Astrocyte (in vitro differentiated cells and primary cell): ENCODE measurements at regions not wholly inside any gene's neighbourhood (a gene's known extent, or its start where the extent isn't known, plus 50 kb on each side); places are given as distances from the start of the nearest gene placed in this dataset.
A peak's percentile ranks its signal among the peaks of the same experiment; 100 is the strongest.

Experiments used
- DNase-seq: peaks from one replicate; pipeline ENCODE4 v3.0.0-alpha.2; 2010; ENCODE audit warnings: low read depth
- FAIRE-seq: peaks from 2 replicates; lab custom pipeline; 2011; peaks lifted over from hg19 to GRCh38; lab: Jason Lieb, UNC
- H2AFZ ChIP-seq: 2 replicates; pipeline ENCODE4 v1.6.0; 2012; ENCODE audit warnings: low read depth, low read length, inconsistent platforms
- H3K27ac ChIP-seq: 2 replicates; pipeline ENCODE4 v1.5.1; 2011; ENCODE audit warnings: low read depth, low read length, inconsistent platforms
- H3K27me3 ChIP-seq: 2 replicates; pipeline ENCODE4 v1.6.0; 2011; ENCODE audit warnings: low read length, inconsistent platforms; ENCODE audit not compliant: insufficient read depth
- H3K36me3 ChIP-seq: 2 replicates; pipeline ENCODE4 v1.5.1; 2011; ENCODE audit warnings: low read length, inconsistent platforms; ENCODE audit not compliant: insufficient read depth
- H3K4me1 ChIP-seq: 2 replicates; pipeline ENCODE4 v1.5.1; 2011; ENCODE audit warnings: low read length, inconsistent platforms; ENCODE audit not compliant: insufficient read depth
- H3K4me2 ChIP-seq: 2 replicates; pipeline ENCODE4 v1.6.0; 2012; ENCODE audit warnings: low read length, inconsistent platforms
- H3K4me3 ChIP-seq: 2 replicates; pipeline ENCODE4 v1.5.1; 2011; ENCODE audit warnings: low read depth, mild to moderate bottlenecking, low read length, inconsistent platforms; ENCODE audit not compliant: insufficient read depth
- H3K79me2 ChIP-seq: 2 replicates; pipeline ENCODE4 v1.6.0; 2012; ENCODE audit warnings: mild to moderate bottlenecking, low read length, inconsistent platforms; ENCODE audit not compliant: insufficient read depth
- H3K9ac ChIP-seq: 2 replicates; pipeline ENCODE4 v1.6.0; 2012; ENCODE audit warnings: mild to moderate bottlenecking, low read length, inconsistent platforms
- H3K9me3 ChIP-seq: 2 replicates; pipeline ENCODE4 v1.5.1; 2012; ENCODE audit warnings: low read depth, mild to moderate bottlenecking, low read length, inconsistent platforms; ENCODE audit not compliant: insufficient read depth
- H4K20me1 ChIP-seq: 2 replicates; pipeline ENCODE4 v1.6.0; 2012; ENCODE audit warnings: low read length, inconsistent platforms; ENCODE audit not compliant: insufficient read depth
- H3K27ac Mint-ChIP-seq: one replicate; pipeline ENCODE4 v1.8.0; 2021; ENCODE audit warnings: mild to moderate bottlenecking, mixed read lengths; ENCODE audit not compliant: unreplicated experiment
- H3K27me3 Mint-ChIP-seq: one replicate; pipeline ENCODE4 v1.8.0; 2021; ENCODE audit warnings: low read depth, mixed read lengths; ENCODE audit not compliant: unreplicated experiment
- H3K36me3 Mint-ChIP-seq: one replicate; pipeline ENCODE4 v1.8.0; 2021; ENCODE audit warnings: low read depth, mixed read lengths; ENCODE audit not compliant: unreplicated experiment
- H3K4me1 Mint-ChIP-seq: one replicate; pipeline ENCODE4 v1.8.0; 2021; ENCODE audit warnings: low read depth, mixed read lengths; ENCODE audit not compliant: unreplicated experiment
- H3K4me3 Mint-ChIP-seq: one replicate; pipeline ENCODE4 v1.8.0; 2021; ENCODE audit warnings: mild to moderate bottlenecking, moderate library complexity, mixed read lengths; ENCODE audit not compliant: unreplicated experiment
- H3K9me3 Mint-ChIP-seq: one replicate; pipeline ENCODE4 v1.8.0; 2021; ENCODE audit warnings: mild to moderate bottlenecking, mixed read lengths; ENCODE audit not compliant: unreplicated experiment
- EZH2 ChIP-seq: IDR thresholded peaks from 2 replicates; pipeline ENCODE4 v1.6.1; 2012; ENCODE audit warnings: mild to moderate bottlenecking, low read length, inconsistent platforms; ENCODE audit not compliant: insufficient read depth
- TF ChIP-seq, protein P1 (sequence below): IDR thresholded peaks from 2 replicates; pipeline ENCODE4 v1.5.1; 2011; ENCODE audit warnings: low read depth, mild to moderate bottlenecking, inconsistent platforms, low read length, moderate library complexity; ENCODE audit not compliant: insufficient read depth

DNA sequence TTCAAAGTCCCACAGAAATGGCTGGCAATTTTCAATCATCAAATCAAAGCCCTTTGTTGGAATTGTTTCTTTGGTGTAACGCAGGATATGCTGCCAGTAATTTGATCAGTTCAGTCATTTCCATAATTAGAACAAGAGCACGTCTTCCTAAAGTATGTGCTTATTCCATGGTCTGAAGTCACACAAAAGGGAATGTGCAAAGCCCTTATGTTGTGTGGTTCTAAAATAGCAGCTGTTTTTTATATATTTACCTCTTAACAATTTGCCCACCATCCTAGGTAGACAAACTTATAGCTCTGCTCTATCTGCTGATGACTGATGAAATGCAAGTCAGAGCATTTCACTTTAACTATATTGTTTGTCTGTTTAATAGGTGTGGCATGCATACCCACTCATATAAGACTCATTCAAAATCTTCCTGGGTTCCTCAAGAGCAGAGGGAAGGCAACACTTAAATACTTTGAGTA lies 176.1 kb upstream of the SLC38A2 start:
- Histone ChIP-seq H2AFZ (no peak overlapping the region), H3K9ac (no peak overlapping the region), H3K9me3 (peaks cover 5% of the 10 kb centered on the region), H3K4me1 (peaks cover 29% of the 10 kb centered on the region), H3K4me3 (no peak overlapping the region), H3K27me3 (no peaks in the 10 kb centered on the region), H3K79me2 (no peaks in the 10 kb centered on the region), H4K20me1 (no peaks in the 10 kb centered on the region), H3K27ac (peak overlapping the region; percentile 75), H3K36me3 (no peaks in the 10 kb centered on the region), H3K4me2 (no peak overlapping the region)
- Mint-ChIP-seq H3K27ac (peak overlapping the region; percentile 38), H3K9me3 (peaks cover 13% of the 10 kb centered on the region), H3K27me3 (no peaks in the 10 kb centered on the region), H3K4me1 (peaks cover 37% of the 10 kb centered on the region), H3K36me3 (peaks cover 2% of the 10 kb centered on the region), H3K4me3 (no peak overlapping the region)
- FAIRE-seq (no peak), DNase-seq (peak; percentile 69)
- no peak for TF ChIP-seq EZH2
- TF ChIP-seq, protein P1, sequence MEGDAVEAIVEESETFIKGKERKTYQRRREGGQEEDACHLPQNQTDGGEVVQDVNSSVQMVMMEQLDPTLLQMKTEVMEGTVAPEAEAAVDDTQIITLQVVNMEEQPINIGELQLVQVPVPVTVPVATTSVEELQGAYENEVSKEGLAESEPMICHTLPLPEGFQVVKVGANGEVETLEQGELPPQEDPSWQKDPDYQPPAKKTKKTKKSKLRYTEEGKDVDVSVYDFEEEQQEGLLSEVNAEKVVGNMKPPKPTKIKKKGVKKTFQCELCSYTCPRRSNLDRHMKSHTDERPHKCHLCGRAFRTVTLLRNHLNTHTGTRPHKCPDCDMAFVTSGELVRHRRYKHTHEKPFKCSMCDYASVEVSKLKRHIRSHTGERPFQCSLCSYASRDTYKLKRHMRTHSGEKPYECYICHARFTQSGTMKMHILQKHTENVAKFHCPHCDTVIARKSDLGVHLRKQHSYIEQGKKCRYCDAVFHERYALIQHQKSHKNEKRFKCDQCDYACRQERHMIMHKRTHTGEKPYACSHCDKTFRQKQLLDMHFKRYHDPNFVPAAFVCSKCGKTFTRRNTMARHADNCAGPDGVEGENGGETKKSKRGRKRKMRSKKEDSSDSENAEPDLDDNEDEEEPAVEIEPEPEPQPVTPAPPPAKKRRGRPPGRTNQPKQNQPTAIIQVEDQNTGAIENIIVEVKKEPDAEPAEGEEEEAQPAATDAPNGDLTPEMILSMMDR: no peak

DNA sequence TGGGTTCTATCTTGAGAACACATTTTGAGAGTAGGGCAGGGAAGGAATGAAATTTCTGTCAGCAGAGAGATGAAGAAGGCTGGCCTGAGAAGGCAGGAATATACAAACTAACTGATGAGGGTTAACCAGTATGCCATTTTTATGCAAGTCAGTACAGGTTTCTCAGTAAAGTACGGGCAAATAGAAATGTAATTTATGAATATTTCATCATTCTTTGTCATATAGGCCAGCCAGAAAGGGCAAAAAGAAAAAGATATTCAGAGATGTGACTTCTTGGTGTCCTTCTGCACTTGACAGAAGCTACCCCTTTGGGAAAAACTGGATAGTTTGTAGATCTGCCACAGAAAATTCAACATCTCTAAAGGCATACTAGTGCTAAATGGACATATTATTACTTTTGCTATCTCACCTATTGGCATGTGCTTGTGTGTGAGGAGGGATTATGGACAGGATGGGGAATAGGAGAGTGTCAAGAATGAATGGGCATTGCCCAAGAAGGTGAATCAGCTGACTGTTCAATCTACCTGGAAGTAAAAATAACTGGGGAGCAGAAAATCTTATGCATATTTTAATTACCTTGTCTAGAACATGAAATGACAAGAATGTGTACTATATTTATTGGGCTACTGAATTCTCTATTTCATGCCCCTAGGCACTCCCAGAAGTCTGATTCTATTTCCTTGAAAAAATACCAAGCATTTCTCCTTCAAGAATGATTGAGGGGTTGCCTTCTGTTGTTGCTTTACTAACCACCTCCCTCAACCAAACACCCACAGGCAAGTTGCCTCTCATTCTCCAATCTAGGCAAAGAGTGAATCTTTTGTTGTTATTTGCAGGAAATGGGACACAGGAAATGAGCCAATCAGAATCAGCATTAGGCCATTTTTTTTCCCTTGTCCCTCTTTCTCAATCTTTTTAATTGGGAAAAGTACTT lies 175.1 kb upstream of the SLC38A2 start:
- no peaks in the 10 kb centered on the region for H3K79me2 ChIP-seq
- Mint-ChIP-seq H3K27ac (no peak overlapping the region), H3K9me3 (peaks cover 15% of the 10 kb centered on the region), H3K36me3 (peaks cover 2% of the 10 kb centered on the region), H3K4me1 (peaks cover 31% of the 10 kb centered on the region), H3K27me3 (no peaks in the 10 kb centered on the region), H3K4me3 (no peak overlapping the region)
- no peak overlapping the region for H2AFZ ChIP-seq
- FAIRE-seq (no peak), DNase-seq (no peak)
- peaks cover 23% of the 10 kb centered on the region for H3K4me1 ChIP-seq
- H3K9me3 ChIP-seq: peaks cover 5% of the 10 kb centered on the region
- no peak overlapping the region for H3K9ac ChIP-seq
- no peak for TF ChIP-seq EZH2
- TF ChIP-seq, protein P1: no peak
- no peaks in the 10 kb centered on the region for H4K20me1 ChIP-seq
- H3K4me2 ChIP-seq: no peak overlapping the region
- H3K27me3 ChIP-seq: no peaks in the 10 kb centered on the region
- no peak overlapping the region for H3K4me3 ChIP-seq
- H3K36me3 ChIP-seq: no peaks in the 10 kb centered on the region
- no peak overlapping the region for H3K27ac ChIP-seq
